Suppressor macrophage treated with lipopolysaccharide for 4 hours (primary cell): ENCODE measurements at regions not wholly inside any gene's neighbourhood (a gene's known extent, or its start where the extent isn't known, plus 50 kb on each side); places are given as distances from the start of the nearest gene placed in this dataset.

Experiments
- DNase-seq: peaks from one replicate; pipeline ENCODE4 v3.0.0-alpha.2; 2020

DNA sequence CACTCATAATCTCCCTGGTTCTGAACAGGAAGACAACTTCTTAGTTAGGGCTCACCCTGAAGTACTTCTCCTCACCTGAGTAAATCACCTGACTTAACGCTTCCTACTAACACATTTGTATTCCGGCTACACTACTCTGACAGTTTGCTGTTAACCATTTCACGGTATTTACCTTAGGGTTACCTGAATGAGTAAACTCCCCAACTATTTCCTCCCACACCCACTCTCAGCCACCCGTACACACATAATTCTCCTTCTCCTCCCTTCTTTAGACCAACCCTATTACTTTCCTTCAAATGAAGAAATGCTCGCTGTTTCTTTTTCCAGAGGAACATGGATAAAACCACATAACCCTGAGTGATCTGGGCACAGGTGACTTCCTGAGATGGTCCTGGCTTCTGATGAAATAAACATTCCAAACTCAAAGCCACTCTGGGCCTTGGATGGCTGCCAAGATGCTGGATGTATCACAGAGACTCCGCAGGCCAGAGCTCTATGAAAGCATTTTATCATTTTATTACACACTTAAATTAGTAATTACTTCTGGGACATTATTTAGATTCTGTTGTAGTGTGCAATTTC is 183.6 kb upstream of the ATP11B start:
- no peak for DNase-seq

DNA sequence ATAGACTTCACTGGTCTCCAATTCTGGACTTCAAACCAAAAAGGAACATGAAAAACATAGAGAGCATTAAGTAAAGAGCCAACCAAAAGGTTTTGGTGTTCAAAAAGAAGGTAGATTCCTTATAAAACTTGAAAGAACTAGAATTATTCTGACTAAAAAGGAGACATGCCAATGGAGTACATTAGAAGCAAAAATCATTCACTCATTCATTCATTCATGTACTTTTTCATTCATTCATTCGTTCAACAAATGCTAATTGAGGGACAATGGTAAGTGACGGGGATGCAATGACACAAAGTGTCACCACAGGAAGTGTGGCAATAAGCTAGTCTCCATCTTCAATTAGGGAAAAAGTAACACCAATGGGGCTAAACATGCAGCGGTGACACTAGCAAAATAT is 181.0 kb upstream of the ATP11B start:
- DNase-seq = no peak

DNA sequence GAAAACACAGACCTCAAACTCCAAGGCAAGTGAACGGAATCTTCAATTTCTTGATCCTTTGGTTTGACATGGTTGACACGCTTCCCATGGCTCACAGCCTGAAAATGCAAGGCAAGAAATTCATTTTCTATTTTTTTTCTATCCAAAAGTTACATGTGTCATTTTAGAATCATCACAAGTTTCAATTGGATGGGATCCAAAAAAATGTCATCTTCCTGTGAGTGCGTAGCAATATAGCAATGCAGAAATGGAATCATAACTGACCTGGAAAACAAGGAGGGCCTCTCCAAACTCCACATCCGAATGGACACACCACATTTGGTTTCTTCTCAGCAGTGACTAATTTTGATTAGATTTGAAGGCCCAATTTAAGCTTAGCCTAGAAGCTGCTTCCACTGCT is 175.8 kb upstream of the ATP11B start:
- DNase-seq = no peak

DNA sequence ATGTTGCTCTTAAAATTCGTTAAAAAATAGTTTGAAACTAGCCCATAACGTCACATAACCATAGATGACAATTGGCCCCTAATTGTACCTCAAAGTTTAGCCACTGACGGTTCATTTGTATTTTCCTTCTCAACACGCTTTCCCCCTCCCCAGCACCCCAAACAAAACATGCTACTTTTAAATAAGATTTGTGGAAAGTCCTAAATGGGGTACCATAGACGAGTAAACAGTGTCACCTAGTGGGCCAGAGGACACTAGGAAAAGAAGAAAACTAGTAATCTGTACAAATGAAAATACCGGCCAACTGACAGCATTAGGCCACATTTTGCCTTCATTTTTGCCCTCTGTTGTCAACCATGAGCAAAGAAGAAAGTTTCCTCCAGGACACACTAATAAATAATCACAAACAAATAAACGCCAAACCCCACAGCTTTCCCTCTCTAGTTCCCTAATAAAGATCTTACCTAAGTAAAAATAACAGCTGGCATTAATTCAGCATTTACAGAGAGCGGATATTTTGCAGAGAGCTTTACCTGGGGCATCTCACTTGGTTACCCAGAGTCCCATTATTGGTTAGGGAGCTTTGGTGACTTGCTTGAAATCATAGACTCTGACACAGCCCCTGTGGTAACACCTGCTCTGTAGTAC is 175.1 kb upstream of the ATP11B start:
- DNase-seq = no peak

DNA sequence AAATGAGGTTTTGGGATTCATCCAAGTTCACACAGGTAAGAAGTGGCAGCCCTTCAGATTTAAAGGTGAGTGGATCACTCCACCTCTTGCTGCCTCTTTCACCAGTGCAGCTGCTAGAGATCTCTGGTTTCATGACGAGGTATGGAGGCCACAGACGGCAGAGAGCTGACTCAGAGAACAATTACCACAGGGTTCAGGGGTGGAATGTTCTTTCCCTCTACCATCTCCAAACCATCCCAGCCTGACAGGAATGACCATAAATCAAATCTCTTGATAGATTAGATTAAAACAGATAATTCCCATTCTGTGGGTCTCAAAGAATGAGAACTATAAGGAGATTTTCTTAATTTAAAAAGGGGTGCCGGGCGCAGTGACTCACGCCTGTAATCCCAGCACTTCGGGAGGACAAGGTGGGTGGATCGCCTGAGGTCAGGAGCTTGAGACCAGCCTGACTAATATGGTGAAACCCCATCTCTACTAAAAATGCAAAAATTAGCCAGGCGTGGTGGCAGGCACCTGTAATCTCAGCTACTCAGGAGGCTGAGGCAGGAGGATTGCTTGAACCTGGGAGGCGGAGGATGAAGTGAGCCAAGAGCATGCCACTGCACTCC is 174.2 kb upstream of the ATP11B start:
- no peak for DNase-seq

DNA sequence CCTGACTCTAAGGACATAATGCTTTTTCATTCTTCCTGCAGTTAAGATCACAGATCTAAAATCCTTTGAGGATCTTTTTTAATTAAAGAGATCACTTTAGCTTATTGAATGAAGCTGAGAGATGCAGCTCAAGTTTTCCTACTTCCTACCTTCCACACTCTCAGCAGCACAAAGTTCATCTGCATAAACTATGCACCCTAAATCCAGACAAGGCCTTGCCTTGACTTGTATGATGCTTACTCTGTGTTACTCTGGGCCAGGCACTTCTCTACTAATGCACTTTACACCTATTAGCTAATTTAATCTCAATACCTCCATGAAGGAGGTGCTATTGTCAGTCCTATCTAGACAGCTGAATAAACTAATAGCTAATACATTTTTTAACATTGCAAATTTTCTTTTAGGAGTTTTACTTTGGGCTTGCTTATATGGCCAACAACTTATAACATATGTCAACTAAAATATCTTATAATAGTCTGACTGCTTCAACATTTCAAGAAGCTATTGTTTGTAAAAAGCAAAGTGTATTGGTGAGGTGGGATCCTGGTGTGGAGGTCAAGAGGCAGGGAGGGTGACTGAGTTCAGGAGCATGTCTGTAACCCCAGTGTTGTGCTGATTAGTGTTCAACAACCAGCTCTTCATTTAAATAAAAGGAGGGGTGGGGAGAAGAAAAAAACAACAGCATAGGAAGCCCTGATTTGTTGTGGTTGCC is 172.4 kb upstream of the ATP11B start:
- DNase-seq = no peak

DNA sequence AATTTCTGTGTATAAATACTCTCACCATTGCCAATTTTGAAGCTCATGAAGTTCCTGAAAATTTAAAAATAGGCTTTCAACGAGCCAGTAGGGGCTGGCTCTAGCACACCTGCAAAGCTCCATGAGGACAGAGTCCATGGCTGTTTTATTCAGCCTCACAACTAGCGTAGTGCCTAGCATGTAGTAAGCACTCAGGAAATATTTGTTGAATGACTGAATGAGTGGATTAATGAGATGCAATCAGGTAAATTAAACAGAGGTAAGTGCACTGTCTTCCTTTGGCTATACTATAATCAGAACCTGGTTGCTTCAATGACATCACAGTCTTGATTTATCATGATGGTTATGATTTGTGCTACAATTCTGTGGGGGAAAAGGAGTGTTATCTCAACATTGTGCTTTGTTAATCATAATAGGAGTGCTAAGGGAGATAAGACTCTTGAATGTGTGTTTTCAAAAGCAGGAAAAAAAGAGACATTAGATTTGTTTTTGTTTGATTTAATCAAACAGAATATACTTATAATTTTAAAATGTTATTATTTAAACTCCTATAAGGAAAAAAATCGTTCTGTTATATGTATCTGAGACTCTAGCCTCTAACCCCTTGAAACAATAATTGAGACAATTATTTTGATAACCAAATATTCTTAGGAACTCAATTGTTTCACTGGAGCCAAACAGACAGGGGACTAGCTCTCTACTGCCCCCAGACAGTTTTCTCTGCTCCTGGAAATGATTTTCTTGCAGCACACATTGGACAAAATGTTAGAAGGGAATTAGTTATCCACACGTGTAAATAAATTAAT is 171.7 kb upstream of the ATP11B start:
- DNase-seq = no peak

DNA sequence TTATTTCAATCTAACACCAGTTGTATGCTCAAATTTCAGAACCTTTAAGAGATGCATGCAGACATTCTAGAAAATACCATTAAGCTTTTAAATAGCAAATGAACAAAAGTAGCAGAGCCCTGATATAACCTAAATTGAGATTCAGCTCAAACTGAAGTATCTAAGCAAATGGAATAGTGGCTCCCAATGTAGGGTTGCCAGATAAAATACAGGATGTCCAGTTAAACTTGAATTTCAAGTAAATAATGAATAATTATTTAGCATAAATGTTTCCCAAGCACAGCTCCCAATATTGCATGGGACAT is 171.1 kb upstream of the ATP11B start:
- no peak for DNase-seq

DNA sequence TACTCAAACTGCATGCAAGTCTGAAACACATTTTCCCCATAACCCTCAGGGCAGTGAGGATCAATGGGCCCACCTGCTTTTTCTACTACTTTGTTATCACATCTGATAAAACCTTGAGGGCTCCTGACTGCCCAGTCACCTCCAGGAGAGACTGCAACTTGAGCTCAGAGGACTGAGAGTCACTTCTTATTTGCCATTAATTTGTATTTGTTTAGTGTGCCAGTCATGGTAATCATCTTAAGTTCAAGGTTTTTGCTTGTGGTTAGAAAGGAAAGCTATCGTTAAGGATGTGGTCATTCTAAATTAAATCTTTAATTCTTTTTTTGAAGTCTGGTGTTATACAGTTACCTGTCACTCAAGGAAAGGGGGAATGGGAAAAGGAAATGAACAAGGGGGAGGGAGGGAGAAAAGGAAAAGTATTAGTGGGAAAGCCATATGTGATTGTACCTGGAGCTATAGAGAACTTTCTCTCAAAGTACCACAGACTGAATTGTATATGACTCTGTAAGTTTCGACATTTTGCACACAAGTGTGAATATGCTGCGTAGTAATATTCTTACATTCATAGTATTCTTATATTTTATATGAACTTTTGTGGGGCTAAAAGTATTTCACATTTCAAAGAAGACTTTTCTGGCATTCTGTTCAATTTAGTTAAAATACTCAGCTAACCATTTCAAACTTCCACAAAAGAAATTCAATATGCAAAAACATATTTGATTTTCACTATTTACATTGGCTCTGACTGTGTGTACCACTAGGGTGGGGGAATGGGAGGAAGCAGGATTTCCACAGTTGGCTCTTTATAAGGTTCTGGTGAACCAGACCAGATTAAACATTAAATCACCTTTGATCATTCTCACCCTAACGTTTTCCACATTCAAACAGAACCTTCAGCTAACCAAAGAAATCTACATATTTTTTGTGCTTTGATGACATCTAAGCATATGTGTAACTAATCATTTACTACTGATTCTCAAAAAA is 166.5 kb upstream of the ATP11B start:
- no peak for DNase-seq

DNA sequence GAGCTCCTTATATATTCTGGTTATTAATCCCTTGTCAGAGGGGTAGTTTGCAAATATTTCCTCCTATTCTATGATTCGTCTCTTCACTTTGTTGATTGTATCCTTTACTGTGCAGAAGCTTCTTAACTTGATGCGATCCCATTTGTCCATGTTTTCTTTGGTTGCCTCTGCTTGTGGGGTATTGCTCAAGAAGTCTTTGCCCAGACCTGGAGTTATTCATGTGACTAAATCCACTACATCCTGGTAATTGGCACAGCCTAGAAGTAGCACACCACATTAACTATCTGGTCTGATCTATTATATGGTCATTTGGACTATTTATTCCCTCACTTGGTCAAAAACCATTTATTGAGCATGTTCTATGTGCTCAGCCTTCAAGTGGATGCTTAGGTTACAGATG is 164.8 kb upstream of the ATP11B start:
- DNase-seq = no peak

DNA sequence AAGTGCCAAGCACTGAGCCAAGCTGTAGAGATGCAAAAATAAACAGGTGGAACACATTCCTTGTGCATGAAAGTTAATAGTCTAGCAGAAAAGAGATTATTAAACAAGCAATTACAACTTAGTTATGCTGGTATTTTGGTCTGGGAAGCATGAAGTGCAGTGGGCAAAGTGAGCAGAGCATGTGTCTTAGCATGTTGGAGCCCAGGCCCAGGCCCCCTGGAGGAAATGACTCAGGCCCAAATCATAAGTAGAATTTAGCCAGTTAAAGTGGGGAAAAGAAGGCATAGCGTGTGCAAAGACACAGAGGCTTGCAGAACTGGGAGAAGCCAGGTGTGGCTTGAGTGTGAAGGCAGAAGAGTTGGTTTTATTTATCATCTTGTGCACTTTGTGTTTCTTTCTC is 163.8 kb upstream of the ATP11B start:
- no peak for DNase-seq

DNA sequence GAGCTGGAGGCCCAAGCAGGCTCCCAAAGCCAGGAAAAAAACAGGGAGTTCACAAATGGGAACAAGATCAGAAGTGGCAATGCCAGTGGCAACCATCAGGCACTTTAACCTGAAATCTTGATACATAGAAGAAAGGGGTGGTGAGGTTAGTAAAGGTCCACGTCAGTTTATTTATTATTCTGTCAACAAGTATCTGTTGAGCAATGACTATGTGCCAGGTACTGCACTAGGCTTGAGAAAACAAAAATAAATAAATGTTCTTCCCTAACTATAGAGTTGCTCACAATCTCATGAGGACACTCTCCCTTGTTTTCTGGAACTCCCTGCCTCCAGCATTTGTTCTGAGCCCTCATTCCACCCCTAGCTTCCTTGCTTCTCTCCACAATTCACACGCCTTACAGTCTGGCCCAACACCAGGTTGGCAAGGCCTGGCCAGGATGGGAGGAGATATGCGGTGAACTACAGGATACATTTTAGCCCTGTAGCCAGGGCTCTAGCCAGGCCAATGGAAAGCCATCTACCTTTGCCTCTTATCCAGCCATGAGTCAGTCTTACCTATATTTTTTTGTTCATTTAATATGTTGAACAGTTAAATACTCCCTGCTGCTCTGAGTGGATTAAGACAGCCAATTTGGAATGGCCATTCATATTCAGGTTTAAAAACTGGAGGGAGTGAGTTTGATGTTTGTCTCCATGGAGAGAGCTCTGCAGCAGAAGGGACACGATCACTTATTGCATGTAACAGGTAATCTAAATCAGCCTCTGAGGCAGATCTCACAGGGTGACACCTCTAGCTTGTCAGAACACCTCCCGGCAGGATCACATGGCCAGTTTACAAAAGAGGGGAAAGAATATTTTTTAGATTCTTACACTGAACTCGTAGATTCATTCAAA is 161.9 kb upstream of the ATP11B start:
- DNase-seq = no peak

DNA sequence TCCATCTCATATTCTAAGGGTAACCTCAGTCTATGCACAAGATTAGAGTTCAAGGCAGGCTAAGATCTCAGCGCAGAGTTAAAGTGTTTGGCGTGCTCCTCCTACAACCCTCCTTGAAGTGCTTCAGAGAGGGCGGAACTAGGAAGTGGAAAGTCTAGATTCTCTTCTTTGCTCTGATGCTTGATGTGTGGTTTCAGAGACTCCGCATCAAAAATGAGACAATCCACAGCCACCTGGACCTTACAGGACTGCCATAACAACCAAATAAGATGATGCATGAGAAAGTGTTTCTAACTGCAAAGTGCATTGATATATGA is 161.3 kb upstream of the ATP11B start:
- DNase-seq = no peak

DNA sequence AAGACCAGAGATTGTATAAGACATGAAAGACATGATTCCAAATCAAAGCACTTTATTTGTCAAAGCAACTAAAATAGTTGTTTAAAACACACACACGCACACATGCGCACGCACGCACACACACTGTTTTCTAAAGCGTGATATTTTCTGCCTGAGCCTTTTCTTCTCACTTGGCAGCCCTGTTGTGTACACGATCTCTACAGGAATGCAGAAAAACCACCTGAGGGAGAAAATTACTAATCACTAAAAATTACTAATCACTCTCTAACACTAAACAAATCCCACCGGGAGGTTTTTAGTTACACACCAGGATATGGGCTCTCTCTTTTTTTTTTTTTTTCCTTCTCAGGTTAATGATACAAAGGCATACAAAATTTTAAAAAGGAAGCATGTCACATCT is 160.1 kb upstream of the ATP11B start:
- no peak for DNase-seq

DNA sequence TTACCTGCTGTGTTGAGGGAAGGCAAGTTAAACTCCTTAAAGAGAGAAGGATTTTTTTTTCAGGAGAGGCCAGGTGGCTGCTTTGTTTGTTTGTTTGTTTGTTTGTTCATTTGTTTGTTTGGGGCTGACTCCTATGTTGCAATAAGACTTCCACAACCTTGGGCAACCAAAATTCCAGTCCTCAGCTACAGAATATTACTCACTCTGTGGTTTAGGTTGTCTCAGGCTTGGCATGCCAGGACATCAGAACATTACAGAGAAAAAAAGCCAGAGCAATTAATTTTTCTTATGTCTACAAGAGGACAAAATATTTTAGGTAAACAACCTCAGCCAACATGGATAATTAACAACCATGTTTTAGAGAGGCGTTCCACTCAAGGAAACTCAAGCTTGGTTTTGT is 156.7 kb upstream of the ATP11B start:
- DNase-seq = no peak

DNA sequence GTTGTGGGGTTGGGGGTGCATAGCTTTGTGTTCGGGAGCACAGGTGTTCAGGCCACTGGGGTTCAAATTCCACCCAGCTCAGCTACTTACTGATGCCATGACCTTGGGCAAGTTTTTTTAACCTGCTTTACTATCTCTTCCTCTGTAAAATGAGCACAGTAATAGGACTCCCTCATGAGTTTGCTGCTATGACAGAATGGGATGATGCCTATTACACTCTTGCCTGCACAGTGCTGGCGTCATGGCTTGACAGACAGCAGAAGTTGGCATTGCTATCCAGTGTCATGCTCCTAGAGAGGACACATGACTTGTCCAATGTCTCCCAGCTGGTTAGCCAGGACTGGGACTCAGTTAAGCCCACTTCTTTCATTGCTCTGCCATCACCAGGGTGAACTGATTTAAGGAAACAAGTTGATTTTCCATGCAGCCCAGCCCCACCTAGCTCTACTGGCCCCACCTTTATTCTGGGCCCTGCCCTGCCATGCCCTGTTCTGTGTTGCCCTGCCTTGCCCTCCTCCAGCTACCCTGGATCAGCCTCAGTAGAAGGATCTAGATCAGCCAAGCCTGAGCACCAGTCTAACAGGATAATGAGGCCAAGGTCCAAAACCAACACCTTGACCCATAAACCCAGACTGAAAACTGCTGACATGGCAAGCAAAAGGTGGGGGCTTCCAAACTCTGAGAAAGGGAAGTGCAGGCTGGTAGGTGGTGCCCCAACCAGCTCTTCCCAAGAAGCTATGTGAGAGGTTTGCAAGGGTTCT is 155.8 kb upstream of the ATP11B start:
- no peak for DNase-seq

DNA sequence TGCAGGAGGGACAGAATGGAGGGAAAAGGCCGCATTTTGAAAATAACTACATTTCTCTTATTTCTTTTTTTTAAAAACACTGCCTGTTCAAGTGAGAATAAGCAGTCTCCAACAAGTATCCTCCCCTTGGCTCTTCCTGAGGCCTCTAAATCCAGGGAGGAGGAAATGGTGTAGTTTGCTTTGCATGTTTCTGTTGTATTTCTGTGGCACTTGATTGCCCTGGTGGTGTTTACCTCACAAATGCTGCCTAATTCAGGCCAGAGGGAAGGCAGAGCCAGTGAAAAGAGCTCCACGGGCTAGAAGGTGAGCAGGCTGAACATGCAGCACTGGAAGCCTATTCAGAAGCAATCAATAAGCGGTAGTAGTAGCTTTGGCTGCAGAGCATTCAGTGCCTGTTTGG is 149.3 kb upstream of the ATP11B start:
- DNase-seq = no peak

DNA sequence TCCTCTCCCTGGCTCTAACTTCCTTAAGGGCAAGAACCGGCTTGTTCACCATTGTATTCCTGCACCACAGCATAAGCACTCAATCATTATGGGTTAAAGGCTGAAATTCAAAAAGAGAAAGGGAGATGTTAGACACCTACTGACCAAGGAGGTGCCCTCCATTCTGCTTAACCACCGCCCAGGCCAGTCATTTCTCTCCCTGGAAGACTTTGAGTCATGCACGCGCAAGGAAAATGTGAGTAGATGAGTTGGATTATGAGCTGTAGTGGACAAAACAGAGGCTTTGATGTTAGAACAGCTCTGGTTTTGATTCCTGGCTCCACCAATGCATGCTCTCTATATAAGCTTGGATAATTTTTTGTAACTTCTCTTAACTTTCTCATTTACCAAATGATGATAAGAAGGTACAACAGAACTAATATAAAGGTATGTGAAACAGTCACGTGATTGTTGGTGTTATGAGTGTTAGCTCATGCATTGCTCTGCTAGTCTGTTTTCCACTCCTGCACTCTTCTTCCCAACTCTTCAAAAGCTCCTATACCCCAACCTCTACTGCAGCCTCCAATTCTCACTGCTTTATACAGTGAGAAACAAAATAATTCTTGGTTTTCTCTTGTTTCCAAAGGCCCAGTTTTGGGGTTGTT is 148.4 kb upstream of the ATP11B start:
- no peak for DNase-seq

DNA sequence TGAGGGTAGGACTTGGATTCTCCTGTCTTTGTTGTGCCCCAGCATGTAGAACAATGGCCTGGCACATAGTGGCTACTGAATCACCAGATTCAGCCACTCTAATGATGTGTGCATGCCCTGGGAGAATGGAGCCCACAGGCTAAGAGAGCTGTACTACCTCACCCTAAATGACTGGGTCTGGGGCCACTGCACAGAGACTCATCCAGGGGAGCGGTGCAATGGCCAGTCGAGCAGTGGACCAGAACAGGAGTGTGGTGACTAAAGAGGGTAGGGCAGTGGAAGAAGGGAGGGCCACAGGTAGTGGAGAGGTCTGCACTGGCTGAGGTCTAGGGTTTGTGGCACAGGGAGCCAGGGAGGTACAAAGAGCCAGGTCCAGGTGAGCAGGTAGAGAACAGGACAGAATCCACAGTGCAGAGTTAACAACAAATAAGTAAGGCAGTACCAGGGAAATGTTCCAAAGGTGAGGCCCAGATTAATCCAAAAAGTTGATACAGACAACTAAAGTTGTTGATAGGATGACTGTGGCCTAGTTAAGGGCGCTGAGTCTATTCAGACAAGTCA is 142.7 kb upstream of the ATP11B start:
- DNase-seq = no peak

DNA sequence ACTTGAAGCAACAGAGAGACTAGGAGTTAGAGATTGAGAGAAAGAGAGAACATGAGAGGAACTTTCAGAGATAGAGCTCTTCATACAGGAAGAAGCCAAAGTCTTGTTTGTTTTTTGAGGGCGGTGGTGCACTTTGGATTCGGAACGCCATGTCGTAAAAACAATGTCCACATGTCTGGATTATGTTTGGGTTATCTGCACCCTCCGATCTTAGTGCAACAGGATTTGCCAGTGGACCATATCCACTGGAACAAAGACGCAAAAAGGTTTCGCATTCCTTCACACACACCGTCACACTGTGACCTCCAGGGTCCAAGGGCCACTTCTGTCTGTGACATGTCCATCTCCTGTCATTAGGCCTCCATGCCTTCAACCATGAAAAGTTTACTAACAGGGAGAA is 141.8 kb upstream of the ATP11B start:
- DNase-seq = no peak
